Ramos (cell line): ENCODE measurements at regions not wholly inside any gene's neighbourhood (a gene's known extent, or its start where the extent isn't known, plus 50 kb on each side); places are given as distances from the start of the nearest gene placed in this dataset.
"Not testable (repeated sequence)": the region's sequence is repeated elsewhere in the genome, so short reads cannot be mapped to it uniquely, and the experiment has no call there.

Experiments used
- in situ Hi-C: fragments of 300-500 bp; cut with MboI; formaldehyde crosslinking; loops from one replicate; pipeline ENCODE4 v1.14.3; 2022; ENCODE audit warnings: low sequenced_read_pairs; ENCODE audit not compliant: unreplicated experiment

- in situ Hi-C loops: no loop called here
These were observed 125.4 kb upstream of the CDK13 start for GRCh38 chr7:39824456-39825200.

DNA sequence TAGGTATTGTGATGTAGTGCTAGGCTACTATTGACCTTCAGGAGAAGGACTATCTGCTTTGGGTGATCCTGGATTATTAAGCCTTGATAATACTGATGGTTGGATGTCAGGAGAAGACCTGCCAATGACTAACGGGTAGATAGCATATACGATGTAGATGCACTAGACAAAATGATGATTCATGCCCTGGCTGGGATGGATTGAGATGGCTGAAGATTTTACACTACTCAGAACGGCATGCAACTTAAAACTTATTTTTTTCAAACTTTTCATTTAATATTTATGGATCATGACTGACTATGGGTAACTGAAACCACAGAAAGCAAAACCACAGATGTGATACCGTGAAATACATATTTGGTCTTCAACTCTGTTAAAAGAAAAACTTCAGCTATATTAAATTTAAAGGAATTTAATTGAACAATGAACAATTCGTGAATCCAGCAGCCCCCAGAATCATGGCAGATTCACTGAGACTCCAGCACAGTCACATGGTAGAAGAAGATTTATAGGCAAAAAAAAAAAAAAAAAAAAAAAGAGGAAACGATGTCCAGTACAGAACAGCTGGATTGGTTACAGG lies 124.6 kb upstream of the CDK13 start:
- in situ Hi-C loops: no loop called here

- in situ Hi-C loops: no loop called here
These were observed 123.9 kb upstream of the CDK13 start for GRCh38 chr7:39826166-39826565.

- in situ Hi-C loops: no loop called here
These were observed 122.5 kb upstream of the CDK13 start for GRCh38 chr7:39827571-39827970.

- in situ Hi-C loops: no loop called here
These were observed 121.0 kb upstream of the CDK13 start for GRCh38 chr7:39829028-39829427.

DNA sequence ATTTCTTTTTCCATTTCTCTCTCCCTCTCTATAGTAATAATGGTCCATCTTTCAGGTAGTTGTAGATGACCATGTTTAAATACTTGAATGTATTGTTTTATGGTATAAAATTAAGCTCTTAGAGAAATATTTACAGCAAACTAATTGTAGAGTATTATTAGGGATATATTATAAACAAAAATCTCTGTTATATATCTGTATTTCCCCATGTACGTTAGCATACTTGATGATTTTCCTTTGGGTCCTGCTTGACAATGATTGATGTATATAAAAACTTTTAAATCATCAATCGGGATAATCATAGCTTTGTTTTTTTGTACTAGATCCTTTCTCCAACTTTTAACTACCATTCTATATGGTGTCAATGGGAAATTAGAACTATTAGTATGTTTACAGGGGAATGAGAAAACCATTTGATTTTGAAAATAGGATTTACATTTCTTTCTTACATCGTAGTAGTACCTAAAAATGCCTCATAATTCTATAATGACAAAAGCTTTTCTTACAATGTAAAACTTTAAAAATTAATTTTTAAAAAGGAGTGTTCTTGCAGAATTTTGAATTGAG lies 117.5 kb upstream of the CDK13 start:
- in situ Hi-C loops: no loop called here

DNA sequence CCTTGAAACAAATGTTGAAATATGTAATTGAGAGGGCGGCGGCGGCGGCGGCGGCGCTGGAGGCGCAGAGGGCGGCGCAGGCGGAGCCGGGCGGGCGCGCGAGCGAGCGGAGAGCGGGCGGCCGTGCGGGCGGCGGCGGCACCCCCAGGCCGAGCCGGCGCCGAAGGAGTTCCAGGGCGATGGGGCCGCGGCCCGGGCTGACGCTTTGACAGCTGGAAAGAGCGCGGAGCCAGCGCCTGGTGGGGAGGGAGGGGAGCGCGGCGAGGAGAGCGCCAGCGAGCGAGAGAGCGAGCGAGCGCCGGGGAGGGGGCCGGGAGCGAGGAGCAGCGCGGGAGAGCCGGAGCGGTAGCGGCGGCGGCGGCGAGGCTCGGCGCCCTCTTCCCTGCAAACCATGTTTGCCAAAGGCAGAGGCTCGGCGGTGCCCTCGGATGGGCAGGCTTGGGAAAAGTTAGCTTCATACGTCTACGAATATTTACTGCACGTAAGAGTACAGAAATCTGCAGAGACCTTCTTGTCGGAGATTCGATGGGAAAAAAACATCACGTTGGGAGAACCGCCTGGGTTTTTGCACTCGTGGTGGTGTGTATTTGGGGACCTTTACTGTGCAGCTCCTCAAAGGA lies 116.8 kb upstream of the CDK13 start:
- in situ Hi-C loops: not testable (repeated sequence)

GRCh38 chr7:39833865-39834634 lies 116.0 kb upstream of the CDK13 start:
- in situ Hi-C loops: not testable (repeated sequence)

DNA sequence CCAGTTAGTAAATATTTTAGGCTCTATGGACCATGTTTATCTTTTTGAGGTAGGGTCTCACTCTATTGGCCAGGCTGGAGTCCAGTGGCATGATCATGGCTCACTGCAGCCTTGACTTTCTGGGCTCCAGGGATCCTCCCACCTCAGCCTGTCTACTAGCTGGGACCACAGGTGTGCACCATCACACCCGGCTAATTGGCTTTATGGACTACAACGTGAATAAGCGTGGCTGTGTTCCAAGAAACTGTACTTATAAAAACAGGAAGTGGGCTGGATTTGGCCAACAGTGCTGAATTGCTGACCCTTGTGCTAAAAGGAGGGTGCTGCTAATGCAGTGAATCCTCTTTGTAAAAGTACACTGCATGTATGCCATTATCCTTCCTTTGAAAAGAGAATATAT lies 111.7 kb upstream of the CDK13 start:
- in situ Hi-C loops: no loop called here

GRCh38 chr7:39845006-39845405 lies 105.0 kb upstream of the CDK13 start:
- in situ Hi-C loops: no loop called here

GRCh38 chr7:39847227-39847626 lies 102.8 kb upstream of the CDK13 start:
- in situ Hi-C loops: no loop called here

DNA sequence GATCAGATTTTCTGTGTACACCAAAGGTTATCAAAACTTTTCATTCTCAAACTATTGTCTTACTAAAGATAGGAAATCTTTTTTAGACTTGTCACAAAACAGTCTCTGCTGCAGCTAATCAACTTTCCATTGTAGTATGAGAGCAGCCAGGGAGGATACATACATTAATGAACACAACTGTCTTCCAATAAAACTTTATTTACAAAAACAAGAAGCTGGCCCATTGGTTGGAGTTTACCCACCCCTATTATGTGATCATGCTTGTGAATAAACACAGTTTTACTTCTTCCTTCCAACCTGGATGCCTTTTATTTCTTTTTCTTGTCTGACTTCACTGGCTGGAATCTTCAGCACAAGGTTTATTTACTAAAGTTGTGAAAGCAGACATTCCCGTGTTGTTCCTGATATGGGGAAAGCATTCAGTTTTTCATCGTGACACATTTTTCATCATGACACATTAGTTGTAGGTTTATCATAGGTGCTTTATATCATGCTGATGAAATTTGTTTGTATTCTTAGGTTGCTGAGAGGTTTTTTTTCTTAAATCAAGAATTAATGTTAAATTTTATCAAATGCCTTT lies 98.5 kb upstream of the CDK13 start:
- in situ Hi-C loops: no loop called here

DNA sequence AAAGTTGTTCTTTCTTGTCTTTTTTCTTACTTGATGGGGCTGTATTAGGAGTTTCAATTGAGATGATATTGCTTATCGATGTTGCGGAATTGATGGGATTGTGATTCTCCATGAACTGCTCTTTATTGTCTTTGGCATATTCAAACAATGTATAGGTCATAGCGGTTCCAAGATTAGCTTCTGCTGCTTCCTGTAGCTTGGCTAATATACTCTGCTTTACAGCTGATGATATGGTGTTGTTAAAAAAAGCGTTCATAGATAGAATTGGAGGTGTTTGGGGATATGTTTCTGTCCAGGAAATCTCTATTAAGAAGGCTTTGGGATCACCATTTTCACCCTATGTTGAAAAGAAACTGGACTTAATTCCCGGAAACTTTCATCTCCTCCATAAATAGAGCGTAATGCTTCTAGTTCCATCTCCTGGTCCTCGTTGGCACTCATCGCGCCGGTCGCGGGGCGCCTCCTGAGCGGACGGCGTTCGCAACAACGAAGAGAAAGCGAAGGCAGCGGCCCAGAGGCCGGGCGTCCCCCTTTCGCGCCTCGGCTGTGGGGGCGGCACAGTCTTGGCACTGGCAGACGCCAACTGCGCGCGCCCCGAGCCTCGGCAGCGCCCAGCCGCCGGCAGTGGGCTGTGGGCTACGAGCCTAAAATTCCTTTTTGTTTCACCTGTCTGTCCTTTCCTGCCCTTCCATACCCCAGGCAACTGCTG lies 95.3 kb upstream of the CDK13 start:
- in situ Hi-C loops: not testable (repeated sequence)

GRCh38 chr7:39855325-39855674 lies 94.8 kb upstream of the CDK13 start:
- in situ Hi-C loops: no loop called here

GRCh38 chr7:39863675-39864322 lies 86.3 kb upstream of the CDK13 start:
- in situ Hi-C loops: not testable (repeated sequence)

- in situ Hi-C loops: not testable (repeated sequence)
These were observed 80.1 kb upstream of the CDK13 start for GRCh38 chr7:39869888-39870522.

GRCh38 chr7:39871610-39872009 lies 78.4 kb upstream of the CDK13 start:
- in situ Hi-C loops: not testable (repeated sequence)

- in situ Hi-C loops: no loop called here
These were observed 69.5 kb upstream of the CDK13 start for GRCh38 chr7:39880556-39880955.
